ENCODE measurements at regions not wholly inside any gene's neighbourhood (a gene's known extent, or its start where the extent isn't known, plus 50 kb on each side); places are given as distances from the start of the nearest gene placed in this dataset.

DNA sequence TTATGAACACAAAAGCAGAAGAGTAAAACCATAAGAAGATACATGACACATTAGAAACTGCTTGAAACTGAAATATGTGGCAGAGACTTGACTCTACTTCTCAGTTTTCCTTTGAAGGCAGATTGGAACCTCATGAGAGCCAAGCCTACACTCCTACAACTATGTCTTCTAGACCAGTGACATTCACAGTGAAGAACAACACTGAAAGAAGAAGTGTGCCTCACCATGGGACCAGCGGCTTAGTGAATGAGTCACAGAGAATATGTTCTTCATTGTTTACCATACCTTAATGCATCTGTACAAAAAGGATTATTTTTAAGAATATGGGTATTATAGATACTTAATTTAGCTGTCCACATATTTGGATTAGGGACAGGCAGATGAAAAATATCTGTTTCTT is 248.3 kb downstream of the CDC14C start:
- Histone ChIP-seq H3K27me3 (no peaks in the 10 kb centered on the region), H3K4me3 (no peak overlapping the region), H3K4me1 (no peaks in the 10 kb centered on the region), H3K36me3 (no peaks in the 10 kb centered on the region), H3K9me3 (no peaks in the 10 kb centered on the region), H3K27ac (no peak overlapping the region)
- ATAC-seq (no peak), DNase-seq (no peak)
- intact Hi-C loops (cut with DNase I): no loop called here
- no peak for TF ChIP-seq CTCF (IDR thresholded peaks at IDR 0.05)

DNA sequence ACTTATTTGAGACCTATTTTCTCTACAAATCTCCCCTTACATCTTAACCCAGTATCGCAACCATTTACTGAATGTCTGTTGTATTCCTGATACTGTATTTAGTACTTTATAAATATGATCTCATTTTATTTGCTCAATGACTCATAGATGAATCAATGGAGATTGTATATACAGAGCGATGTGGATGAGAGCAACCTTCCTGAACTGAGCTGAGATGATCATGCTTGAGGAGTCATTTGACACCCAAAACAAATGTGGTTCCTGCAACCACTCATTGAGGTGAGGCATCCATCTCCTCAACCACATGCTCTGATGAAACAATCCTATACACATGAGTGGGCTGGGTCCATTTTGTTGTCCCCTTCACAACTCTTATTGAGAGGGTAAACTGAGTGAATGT is 250.0 kb downstream of the CDC14C start:
- no peak for ATAC-seq

DNA sequence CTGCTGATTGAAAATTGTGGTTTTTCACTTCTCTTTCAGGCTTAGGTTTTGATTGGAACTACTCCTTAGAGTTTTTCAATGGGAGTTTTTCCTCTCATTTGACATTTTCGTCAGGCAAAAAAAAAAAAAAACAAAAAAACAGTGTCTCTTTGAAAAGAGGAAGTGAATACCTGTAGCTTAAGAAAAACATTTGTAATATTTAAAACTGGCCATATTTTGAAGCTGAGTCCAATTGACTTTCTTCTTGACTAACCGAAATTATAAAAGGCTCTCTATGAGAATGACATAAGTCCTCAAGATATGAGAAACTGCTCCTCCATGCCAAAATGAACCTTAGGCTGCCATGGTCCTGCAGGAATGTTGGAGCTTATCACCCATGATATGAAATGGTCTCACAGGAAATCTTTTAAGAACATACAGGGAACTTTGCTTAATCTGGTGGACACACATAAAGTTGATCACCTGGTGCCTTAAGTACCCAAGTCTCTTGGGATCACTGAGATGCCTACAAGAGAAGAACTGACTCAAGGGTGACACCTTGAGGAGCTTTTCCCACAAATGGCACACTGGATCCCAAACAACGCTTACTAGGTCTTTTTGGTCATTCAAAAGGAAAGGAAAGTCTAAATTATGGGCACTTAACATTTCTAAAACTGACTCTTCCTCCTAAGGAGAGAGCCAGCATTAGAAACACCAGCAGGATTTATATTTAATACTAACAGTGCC is 263.4 kb downstream of the CDC14C start:
- Histone ChIP-seq H3K4me3 (no peak overlapping the region), H3K27ac (no peak overlapping the region), H3K27me3 (no peaks in the 10 kb centered on the region), H3K36me3 (no peaks in the 10 kb centered on the region), H3K9me3 (no peaks in the 10 kb centered on the region), H3K4me1 (no peaks in the 10 kb centered on the region)
- no peak for ATAC-seq
- intact Hi-C loops (cut with DNase I): no loop called here
- no peak for TF ChIP-seq CTCF (IDR thresholded peaks at IDR 0.05)
- no peak for DNase-seq

More for the DNA sequence above, 250.0 kb downstream of the CDC14C start:
- no peak for DNase-seq
- Histone ChIP-seq H3K9me3 (no peaks in the 10 kb centered on the region), H3K27me3 (no peaks in the 10 kb centered on the region), H3K4me1 (no peaks in the 10 kb centered on the region), H3K36me3 (no peaks in the 10 kb centered on the region), H3K4me3 (no peak overlapping the region), H3K27ac (no peak overlapping the region)
- intact Hi-C loops (cut with DNase I): no loop called here
- TF ChIP-seq CTCF (IDR thresholded peaks at IDR 0.05): no peak

DNA sequence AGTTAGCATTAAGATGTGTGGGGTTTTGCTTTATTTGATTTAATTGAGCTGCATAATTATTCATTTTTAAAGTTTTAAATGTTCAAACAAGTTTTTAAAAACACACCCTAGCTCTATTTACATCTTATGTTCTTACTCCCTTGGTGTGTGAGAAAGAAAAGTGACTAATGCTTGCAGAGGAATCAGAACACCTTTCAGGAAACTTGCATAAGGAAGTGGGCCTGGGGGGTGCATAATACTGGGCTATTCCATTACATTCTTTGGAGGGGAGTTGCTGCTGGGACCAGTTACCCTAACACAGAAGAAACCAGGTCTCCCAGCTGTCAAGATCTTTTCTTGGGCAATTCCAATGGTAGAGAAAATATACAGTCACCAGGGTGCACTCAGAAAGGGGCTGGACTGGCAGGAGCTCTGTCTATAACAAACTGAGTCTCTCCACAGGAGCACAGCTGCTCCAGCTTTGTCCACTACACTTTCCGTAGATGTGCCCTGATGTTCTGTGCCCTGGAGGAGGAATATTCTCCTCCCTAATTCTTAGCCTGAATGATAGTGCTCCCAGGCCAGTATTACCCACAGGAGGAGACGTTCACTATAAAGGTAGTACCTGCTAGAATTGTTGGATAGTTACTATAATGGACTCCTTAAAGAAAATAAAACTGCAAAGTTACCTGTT is 304.2 kb downstream of the CDC14C start:
- H3K27me3 ChIP-seq: no peaks in the 10 kb centered on the region
- H3K4me1 ChIP-seq: no peaks in the 10 kb centered on the region
- no peak overlapping the region for H3K4me3 ChIP-seq
- no peak for TF ChIP-seq CTCF (IDR thresholded peaks at IDR 0.05)
- intact Hi-C loops (cut with DNase I): no loop called here
- no peaks in the 10 kb centered on the region for H3K9me3 ChIP-seq
- DNase-seq (no peak), ATAC-seq (no peak)
- H3K36me3 ChIP-seq: no peaks in the 10 kb centered on the region
- no peak overlapping the region for H3K27ac ChIP-seq

DNA sequence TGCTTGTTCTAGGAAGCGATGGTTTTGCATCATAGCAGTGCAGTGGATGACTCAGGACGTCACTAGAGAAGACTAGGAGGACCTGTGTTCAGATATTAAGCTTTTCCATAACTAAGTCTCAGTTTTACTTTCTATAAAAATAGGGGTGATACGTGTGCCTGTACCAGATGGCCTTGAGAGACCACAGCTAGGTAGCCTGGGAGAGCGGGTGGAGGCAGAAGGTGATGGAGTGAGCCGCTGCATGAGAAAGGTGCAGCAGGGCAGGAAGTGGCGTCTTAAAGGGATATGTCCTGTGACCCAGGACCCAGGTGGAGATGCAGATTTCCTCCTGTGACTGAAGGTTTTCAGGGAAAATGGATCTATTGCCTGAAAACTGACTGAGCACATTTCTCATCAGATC is 304.9 kb downstream of the CDC14C start:
- ATAC-seq: no peak
- Histone ChIP-seq H3K4me1 (no peaks in the 10 kb centered on the region), H3K4me3 (no peak overlapping the region), H3K27ac (no peak overlapping the region), H3K36me3 (no peaks in the 10 kb centered on the region), H3K9me3 (no peaks in the 10 kb centered on the region), H3K27me3 (no peaks in the 10 kb centered on the region)
- intact Hi-C loops (cut with DNase I): no loop called here
- DNase-seq: no peak
- no peak for TF ChIP-seq CTCF (IDR thresholded peaks at IDR 0.05)

Data from upper lobe of right lung (tissue), 1 donor.